PC-3 (cell line): ENCODE measurements at regions not wholly inside any gene's neighbourhood (a gene's known extent, or its start where the extent isn't known, plus 50 kb on each side); places are given as distances from the start of the nearest gene placed in this dataset.

Experiments
- ATAC-seq: fragments of 200-7000 bp; cut with Tn5 transposase; 2 replicates; pipeline ENCODE4 v1.9.1; 2020; ENCODE audit warnings: mild to moderate bottlenecking, moderate library complexity
- BruUV-seq: library from RNA; stranded (reverse); fragments of 400-500 nt; replicated peaks from 2 replicates; lab custom pipeline; 2021; lab: Mats Ljungman, UMichigan
- CTCF ChIA-PET: fragments of 300-600 bp; sonication (Branson Sonifier 250); formaldehyde crosslinking; loops from one replicate; lab custom pipeline; 2022; ENCODE audit warnings: antibody characterized with exemption; lab: Charles Lee
- POLR2A ChIA-PET: fragments of 300-600 bp; sonication (Branson Sonifier 250); formaldehyde crosslinking; loops from one replicate; lab custom pipeline; 2022; ENCODE audit warnings: antibody characterized with exemption; ENCODE audit not compliant: unreplicated experiment; lab: Charles Lee
- DNase-seq: peaks from one replicate; pipeline ENCODE4 v3.0.0-alpha.2; 2015
- H2AFZ ChIP-seq: fragments of 300-600 bp; sonication (generic); 2 replicates; pipeline ENCODE4 v1.6.0; 2016; ENCODE audit warnings: antibody characterized with exemption, low read length
- H3F3A ChIP-seq: fragments of 300-600 bp; sonication (generic); one replicate; pipeline ENCODE4 v1.6.0; 2017; ENCODE audit warnings: antibody characterized with exemption, low read length, control low read depth, mild to moderate bottlenecking; ENCODE audit not compliant: unreplicated experiment
- H3K27ac ChIP-seq: fragments of 300-600 bp; sonication (generic); 2 replicates; pipeline ENCODE4 v1.5.1; 2016; ENCODE audit warnings: mild to moderate bottlenecking, low read length
- H3K27me3 ChIP-seq: fragments of 300-600 bp; sonication (generic); 2 replicates; pipeline ENCODE4 v1.6.1; 2016; ENCODE audit warnings: low read length, mixed read lengths
- H3K36me3 ChIP-seq: fragments of 300-600 bp; sonication (generic); 2 replicates; pipeline ENCODE4 v1.6.1; 2016; ENCODE audit warnings: low read depth, mixed run types, low read length, mixed read lengths
- H3K4me1 ChIP-seq: fragments of 300-600 bp; sonication (generic); 2 replicates; pipeline ENCODE4 v1.5.1; 2016; ENCODE audit warnings: low read length; ENCODE audit not compliant: insufficient read depth
- H3K4me2 ChIP-seq: fragments of 300-600 bp; sonication (generic); 2 replicates; pipeline ENCODE4 v1.6.0; 2016; ENCODE audit warnings: low read length
- H3K4me3 ChIP-seq: fragments of 300-600 bp; sonication (generic); 2 replicates; pipeline ENCODE4 v1.5.1; 2016; ENCODE audit warnings: mild to moderate bottlenecking, low read length, mixed read lengths
- H3K79me2 ChIP-seq: fragments of 300-600 bp; sonication (generic); 2 replicates; pipeline ENCODE4 v1.6.1; 2017; ENCODE audit warnings: low read length, mixed read lengths
- H3K9ac ChIP-seq: fragments of 300-600 bp; sonication (generic); 2 replicates; pipeline ENCODE4 v1.6.0; 2016; ENCODE audit warnings: mild to moderate bottlenecking, low read length
- H3K9me2 ChIP-seq: fragments of 300-600 bp; sonication (generic); replicated peaks from 2 replicates; pipeline ENCODE4 v1.6.1; 2016; ENCODE audit warnings: mixed run types, low read length, mixed read lengths
- H3K9me3 ChIP-seq: fragments of 300-600 bp; sonication (generic); 2 replicates; pipeline ENCODE4 v1.6.1; 2016; ENCODE audit warnings: low read length, mixed read lengths
- H4K20me1 ChIP-seq: fragments of 300-600 bp; sonication (generic); 2 replicates; pipeline ENCODE4 v1.6.1; 2016; ENCODE audit warnings: low read length, mixed read lengths
- EZH2 ChIP-seq: fragments of 300-600 bp; sonication (generic); IDR thresholded peaks from one replicate; pipeline ENCODE4 v1.6.1; 2017; ENCODE audit warnings: antibody characterized with exemption, mild to moderate bottlenecking, low read length; ENCODE audit not compliant: unreplicated experiment
- EZH2phosphoT487 ChIP-seq: fragments of 300-600 bp; sonication (generic); IDR thresholded peaks from 2 replicates; pipeline ENCODE4 v1.6.1; 2018; ENCODE audit warnings: mild to moderate bottlenecking, antibody characterized with exemption, low read length, borderline replicate concordance
- intact Hi-C: fragments of 100-400 bp; cut with micrococcal nuclease; formaldehyde crosslinking; loops from 2 replicates; pipeline ENCODE4 v1.9.0; 2023
- TF ChIP-seq, protein P1 (sequence below): fragments of 300-600 bp; sonication (generic); conservative IDR thresholded peaks from 2 replicates; pipeline ENCODE4 v1.5.1; 2017; ENCODE audit warnings: antibody characterized with exemption, low read depth, mild to moderate bottlenecking, low read length

DNA sequence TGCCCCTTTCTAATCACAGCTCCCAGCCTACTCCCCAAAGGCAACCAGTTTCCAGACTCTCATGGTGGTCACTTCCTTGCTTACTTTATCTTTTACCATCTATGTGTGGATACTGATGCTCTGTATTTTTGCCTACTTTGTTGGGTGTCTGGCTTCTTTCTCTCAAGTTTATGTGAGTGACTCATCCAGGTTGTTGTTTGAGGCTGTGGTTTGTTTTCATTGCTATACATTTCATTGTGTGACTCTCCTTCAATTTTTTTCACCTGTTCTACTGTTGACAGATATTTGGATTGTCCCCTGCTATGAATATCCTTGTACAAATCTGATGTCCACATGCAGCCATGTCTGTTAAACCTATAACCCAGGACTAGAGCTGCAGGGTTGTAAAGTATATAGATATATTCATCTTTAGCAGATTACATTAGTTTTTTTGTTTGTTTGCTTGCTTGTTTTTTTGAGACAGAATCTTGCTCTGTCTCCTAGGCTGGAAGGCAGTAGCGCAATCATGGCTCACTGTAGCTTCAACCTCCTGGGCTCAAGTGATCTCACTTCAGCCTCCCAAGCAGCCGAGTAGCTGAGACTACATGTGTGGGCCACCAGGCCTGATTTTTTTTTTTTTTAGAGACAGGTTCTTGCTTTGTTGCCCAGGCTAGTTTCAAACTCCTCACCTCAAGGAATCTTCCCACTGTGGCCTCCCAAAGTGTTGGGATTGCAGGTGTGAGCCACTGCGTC is 72.9 kb upstream of the EEF1E1 start:
- Histone ChIP-seq H3K9ac (no peak overlapping the region), H3K4me1 (no peaks in the 10 kb centered on the region), H3F3A (no peaks in the 10 kb centered on the region), H3K36me3 (no peaks in the 10 kb centered on the region), H2AFZ (no peak overlapping the region), H3K4me2 (no peak overlapping the region), H3K79me2 (no peaks in the 10 kb centered on the region), H3K9me3 (no peaks in the 10 kb centered on the region), H3K27ac (no peak overlapping the region), H4K20me1 (no peaks in the 10 kb centered on the region), H3K27me3 (peaks cover 25% of the 10 kb centered on the region), H3K9me2 (no peaks in the 10 kb centered on the region), H3K4me3 (no peak overlapping the region)
- DNase-seq: peak; percentile 55
- intact Hi-C loops: no loop called here
- ChIA-PET POLR2A (no interaction called here), CTCF (no interaction called here)
- peak; percentile 49 for ATAC-seq
- TF ChIP-seq, protein P1, sequence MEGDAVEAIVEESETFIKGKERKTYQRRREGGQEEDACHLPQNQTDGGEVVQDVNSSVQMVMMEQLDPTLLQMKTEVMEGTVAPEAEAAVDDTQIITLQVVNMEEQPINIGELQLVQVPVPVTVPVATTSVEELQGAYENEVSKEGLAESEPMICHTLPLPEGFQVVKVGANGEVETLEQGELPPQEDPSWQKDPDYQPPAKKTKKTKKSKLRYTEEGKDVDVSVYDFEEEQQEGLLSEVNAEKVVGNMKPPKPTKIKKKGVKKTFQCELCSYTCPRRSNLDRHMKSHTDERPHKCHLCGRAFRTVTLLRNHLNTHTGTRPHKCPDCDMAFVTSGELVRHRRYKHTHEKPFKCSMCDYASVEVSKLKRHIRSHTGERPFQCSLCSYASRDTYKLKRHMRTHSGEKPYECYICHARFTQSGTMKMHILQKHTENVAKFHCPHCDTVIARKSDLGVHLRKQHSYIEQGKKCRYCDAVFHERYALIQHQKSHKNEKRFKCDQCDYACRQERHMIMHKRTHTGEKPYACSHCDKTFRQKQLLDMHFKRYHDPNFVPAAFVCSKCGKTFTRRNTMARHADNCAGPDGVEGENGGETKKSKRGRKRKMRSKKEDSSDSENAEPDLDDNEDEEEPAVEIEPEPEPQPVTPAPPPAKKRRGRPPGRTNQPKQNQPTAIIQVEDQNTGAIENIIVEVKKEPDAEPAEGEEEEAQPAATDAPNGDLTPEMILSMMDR: no peak
- no peak for TF ChIP-seq EZH2phosphoT487
- BruUV-seq: no TSS peak

DNA sequence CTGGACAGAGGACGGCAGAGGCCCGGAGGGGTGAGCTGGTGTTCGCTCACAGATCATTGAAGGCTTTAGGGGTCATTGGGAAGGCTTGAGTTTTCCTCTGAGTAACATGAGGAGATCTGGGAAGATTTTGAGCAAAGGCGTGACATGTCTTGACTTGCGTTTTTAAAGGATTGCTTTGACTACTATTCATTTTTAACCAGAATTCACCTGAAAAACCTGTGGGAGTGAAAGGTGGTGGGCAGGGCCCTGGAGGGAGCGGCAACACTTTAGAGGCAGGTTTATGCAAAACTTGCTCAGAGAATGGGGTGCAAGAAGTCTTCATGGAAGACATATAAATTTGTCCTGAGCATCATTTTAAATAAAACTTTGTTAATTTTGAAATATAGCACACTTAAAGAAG is 72.2 kb upstream of the EEF1E1 start:
- H2AFZ ChIP-seq: no peak overlapping the region

DNA sequence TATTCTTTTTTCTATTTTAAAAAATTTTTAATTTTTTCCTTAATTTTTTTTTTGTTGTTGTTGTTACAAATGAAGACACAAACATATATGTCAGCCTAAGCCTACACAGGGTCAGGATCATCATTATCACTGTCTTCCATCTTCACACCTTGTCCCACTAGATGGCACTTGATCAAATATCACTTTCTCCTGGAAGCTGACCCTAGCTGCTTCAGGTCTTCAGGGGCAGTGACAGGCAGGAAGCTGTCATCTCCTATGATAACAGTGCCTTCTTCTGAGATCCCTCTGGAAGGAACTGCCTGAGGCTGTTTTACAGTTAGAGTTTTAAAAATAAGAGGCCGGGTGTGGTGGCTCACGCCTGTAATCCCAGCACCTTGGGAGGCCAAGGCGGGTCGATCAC is 70.2 kb upstream of the EEF1E1 start:
- H2AFZ ChIP-seq: no peak overlapping the region
- no peak overlapping the region for H3K4me3 ChIP-seq
- TF ChIP-seq EZH2phosphoT487 (no peak), EZH2 (no peak)
- TF ChIP-seq, protein P1: no peak
- H3K9me3 ChIP-seq: no peaks in the 10 kb centered on the region
- no peaks in the 10 kb centered on the region for H3F3A ChIP-seq
- CTCF ChIA-PET: no interaction called here
- no peaks in the 10 kb centered on the region for H3K79me2 ChIP-seq
- H3K4me2 ChIP-seq: no peak overlapping the region
- H3K9me2 ChIP-seq: no peaks in the 10 kb centered on the region
- H3K9ac ChIP-seq: no peak overlapping the region
- intact Hi-C loops: no loop called here
- no peaks in the 10 kb centered on the region for H3K4me1 ChIP-seq
- DNase-seq (no peak), ATAC-seq (no peak)
- peaks cover 33% of the 10 kb centered on the region for H3K27me3 ChIP-seq
- no peaks in the 10 kb centered on the region for H3K36me3 ChIP-seq
- no peaks in the 10 kb centered on the region for H4K20me1 ChIP-seq
- no peak overlapping the region for H3K27ac ChIP-seq
- BruUV-seq: no TSS peak
- POLR2A ChIA-PET: no interaction called here

More for the DNA sequence above, 72.2 kb upstream of the EEF1E1 start:
- ChIA-PET POLR2A (no interaction called here), CTCF (no interaction called here)
- no peaks in the 10 kb centered on the region for H3K9me3 ChIP-seq
- BruUV-seq: no TSS peak
- TF ChIP-seq EZH2phosphoT487 (no peak), EZH2 (no peak)
- TF ChIP-seq, protein P1: no peak
- H3K9ac ChIP-seq: no peak overlapping the region
- intact Hi-C loops: no loop called here
- no peaks in the 10 kb centered on the region for H3K36me3 ChIP-seq
- H3K4me1 ChIP-seq: no peaks in the 10 kb centered on the region
- H3K9me2 ChIP-seq: no peaks in the 10 kb centered on the region
- no peak for DNase-seq
- no peaks in the 10 kb centered on the region for H4K20me1 ChIP-seq
- ATAC-seq: no peak
- no peak overlapping the region for H3K27ac ChIP-seq
- H3K27me3 ChIP-seq: peaks cover 25% of the 10 kb centered on the region
- no peaks in the 10 kb centered on the region for H3K79me2 ChIP-seq
- H3K4me3 ChIP-seq: no peak overlapping the region
- H3F3A ChIP-seq: no peaks in the 10 kb centered on the region
- no peak overlapping the region for H3K4me2 ChIP-seq
